ENCODE measurements at regions not wholly inside any gene's neighbourhood (a gene's known extent, or its start where the extent isn't known, plus 50 kb on each side); places are given as distances from the start of the nearest gene placed in this dataset.
"Not testable (repeated sequence)": the region's sequence is repeated elsewhere in the genome, so short reads cannot be mapped to it uniquely, and the experiment has no call there.

- H3K4me3 ChIP-seq (ENCODE audit: low read depth, low read length) = not testable (repeated sequence)
- TF ChIP-seq CTCF (IDR thresholded peaks at IDR 0.05; ENCODE audit: borderline replicate concordance, insufficient read depth, low read depth, low read length) = 0 out of 2 replicates have a peak, but pooled peaks have one; percentile 2
These were observed 219.5 kb upstream of the NOTCH2NLA start for GRCh38 chr1:146448212-146448876.

GRCh38 chr1:146443871-146444222 lies 215.0 kb upstream of the NOTCH2NLA start:
- not testable (repeated sequence) for H3K4me3 ChIP-seq (ENCODE audit: low read depth, low read length)

GRCh38 chr1:146443088-146443870 lies 214.5 kb upstream of the NOTCH2NLA start:
- H3K4me3 ChIP-seq (ENCODE audit: low read depth, low read length) = not testable (repeated sequence)

GRCh38 chr1:146438543-146438942 lies 209.7 kb upstream of the NOTCH2NLA start:
- not testable (repeated sequence) for H3K4me3 ChIP-seq (ENCODE audit: low read depth, low read length)

- not testable (repeated sequence) for H3K4me3 ChIP-seq (ENCODE audit: low read depth, low read length)
These were observed 187.8 kb upstream of the NOTCH2NLA start for GRCh38 chr1:146416642-146417041.

GRCh38 chr1:146415017-146415416 lies 186.2 kb upstream of the NOTCH2NLA start:
- not testable (repeated sequence) for H3K4me3 ChIP-seq (ENCODE audit: low read depth, low read length)

GRCh38 chr1:146413911-146414310 lies 185.1 kb upstream of the NOTCH2NLA start:
- H3K4me3 ChIP-seq (ENCODE audit: low read depth, low read length) = not testable (repeated sequence)

GRCh38 chr1:146411923-146412322 lies 183.1 kb upstream of the NOTCH2NLA start:
- H3K4me3 ChIP-seq (ENCODE audit: low read depth, low read length) = not testable (repeated sequence)

- not testable (repeated sequence) for H3K4me3 ChIP-seq (ENCODE audit: low read depth, low read length)
These were observed 181.1 kb upstream of the NOTCH2NLA start for GRCh38 chr1:146409817-146410441.

GRCh38 chr1:146409116-146409801 lies 180.4 kb upstream of the NOTCH2NLA start:
- not testable (repeated sequence) for H3K4me3 ChIP-seq (ENCODE audit: low read depth, low read length)

GRCh38 chr1:146401281-146401825 lies 172.5 kb upstream of the NOTCH2NLA start:
- 0 out of 2 replicates have a peak, but pooled peaks have one; percentile 27 for TF ChIP-seq CTCF (IDR thresholded peaks at IDR 0.05; ENCODE audit: borderline replicate concordance, insufficient read depth, low read depth, low read length)
- not testable (repeated sequence) for H3K4me3 ChIP-seq (ENCODE audit: low read depth, low read length)

GRCh38 chr1:146400173-146401121 lies 171.6 kb upstream of the NOTCH2NLA start:
- not testable (repeated sequence) for H3K4me3 ChIP-seq (ENCODE audit: low read depth, low read length)

- not testable (repeated sequence) for H3K4me3 ChIP-seq (ENCODE audit: low read depth, low read length)
These were observed 170.4 kb upstream of the NOTCH2NLA start for GRCh38 chr1:146399225-146399624.

GRCh38 chr1:146396801-146397200 lies 168.0 kb upstream of the NOTCH2NLA start:
- not testable (repeated sequence) for H3K4me3 ChIP-seq (ENCODE audit: low read depth, low read length)

GRCh38 chr1:146396242-146396641 lies 167.4 kb upstream of the NOTCH2NLA start:
- H3K4me3 ChIP-seq (ENCODE audit: low read depth, low read length) = not testable (repeated sequence)

- not testable (repeated sequence) for H3K4me3 ChIP-seq (ENCODE audit: low read depth, low read length)
These were observed 165.0 kb upstream of the NOTCH2NLA start for GRCh38 chr1:146393796-146394195.

Measured in GM12875 (cell line).